ENCODE measurements at regions not wholly inside any gene's neighbourhood (a gene's known extent, or its start where the extent isn't known, plus 50 kb on each side); places are given as distances from the start of the nearest gene placed in this dataset.
A peak's percentile ranks its signal among the peaks of the same experiment; 100 is the strongest.

- no peak for TF ChIP-seq CTCF (IDR thresholded peaks at IDR 0.05; ENCODE audit: insufficient read depth, low read length, severe bottlenecking)
- no peak for FAIRE-seq
- DNase-seq (ENCODE audit: low read depth): peak; percentile 30
- H3K36me3 ChIP-seq (ENCODE audit: control insufficient read depth, insufficient read depth, low read length): no peaks in the 10 kb centered on the region
- no peak overlapping the region for H3K4me3 ChIP-seq (ENCODE audit: low read depth, low read length)
- H3K27me3 ChIP-seq (ENCODE audit: control insufficient read depth, insufficient read depth, low read length): no peaks in the 10 kb centered on the region
These were observed 226.7 kb upstream of the IPO5 start for GRCh38 chr13:97726664-97727280.

DNA sequence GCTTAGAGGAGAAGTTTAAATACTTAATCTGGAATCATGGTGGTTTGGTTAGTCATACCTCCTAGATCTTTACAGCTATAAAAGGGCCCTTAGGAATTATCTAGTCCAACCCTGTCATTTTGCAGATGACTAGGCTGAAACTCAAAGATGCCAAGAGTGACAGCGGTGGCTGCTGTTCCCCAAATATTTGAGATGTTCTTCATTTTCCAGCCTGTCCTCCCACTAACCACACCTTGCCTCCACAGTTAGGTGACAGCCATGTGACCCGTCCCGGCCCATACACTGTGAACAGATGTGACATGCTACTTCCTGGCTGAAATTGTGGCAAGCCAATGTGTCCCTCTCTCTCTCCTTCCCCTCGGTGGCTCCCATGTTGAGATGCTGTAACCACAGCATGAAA, 225.5 kb upstream of the IPO5 start:
- no peak for FAIRE-seq
- Histone ChIP-seq H3K4me3 (ENCODE audit: low read depth, low read length) (no peak overlapping the region), H3K27me3 (ENCODE audit: control insufficient read depth, insufficient read depth, low read length) (no peaks in the 10 kb centered on the region), H3K36me3 (ENCODE audit: control insufficient read depth, insufficient read depth, low read length) (no peaks in the 10 kb centered on the region)
- TF ChIP-seq CTCF (IDR thresholded peaks at IDR 0.05; ENCODE audit: insufficient read depth, low read length, severe bottlenecking): no peak
- DNase-seq (ENCODE audit: low read depth): no peak

GRCh38 chr13:97736436-97736835, 217.0 kb upstream of the IPO5 start:
- no peaks in the 10 kb centered on the region for H3K36me3 ChIP-seq (ENCODE audit: control insufficient read depth, insufficient read depth, low read length)
- FAIRE-seq (no peak), DNase-seq (ENCODE audit: low read depth) (no peak)
- TF ChIP-seq CTCF (IDR thresholded peaks at IDR 0.05; ENCODE audit: insufficient read depth, low read length, severe bottlenecking): no peak
- no peaks in the 10 kb centered on the region for H3K27me3 ChIP-seq (ENCODE audit: control insufficient read depth, insufficient read depth, low read length)
- H3K4me3 ChIP-seq (ENCODE audit: low read depth, low read length): no peak overlapping the region

GRCh38 chr13:97742084-97742483, 211.4 kb upstream of the IPO5 start:
- no peak for TF ChIP-seq CTCF (IDR thresholded peaks at IDR 0.05; ENCODE audit: insufficient read depth, low read length, severe bottlenecking)
- DNase-seq (ENCODE audit: low read depth) (no peak), FAIRE-seq (no peak)
- no peaks in the 10 kb centered on the region for H3K27me3 ChIP-seq (ENCODE audit: control insufficient read depth, insufficient read depth, low read length)
- no peaks in the 10 kb centered on the region for H3K36me3 ChIP-seq (ENCODE audit: control insufficient read depth, insufficient read depth, low read length)
- no peak overlapping the region for H3K4me3 ChIP-seq (ENCODE audit: low read depth, low read length)

- H3K36me3 ChIP-seq (ENCODE audit: control insufficient read depth, insufficient read depth, low read length): no peaks in the 10 kb centered on the region
- H3K4me3 ChIP-seq (ENCODE audit: low read depth, low read length): no peak overlapping the region
- TF ChIP-seq CTCF (IDR thresholded peaks at IDR 0.05; ENCODE audit: insufficient read depth, low read length, severe bottlenecking): no peak
- DNase-seq (ENCODE audit: low read depth): no peak
- FAIRE-seq: no peak
- H3K27me3 ChIP-seq (ENCODE audit: control insufficient read depth, insufficient read depth, low read length): no peaks in the 10 kb centered on the region
These were observed 209.5 kb upstream of the IPO5 start for GRCh38 chr13:97743938-97744337.

DNA sequence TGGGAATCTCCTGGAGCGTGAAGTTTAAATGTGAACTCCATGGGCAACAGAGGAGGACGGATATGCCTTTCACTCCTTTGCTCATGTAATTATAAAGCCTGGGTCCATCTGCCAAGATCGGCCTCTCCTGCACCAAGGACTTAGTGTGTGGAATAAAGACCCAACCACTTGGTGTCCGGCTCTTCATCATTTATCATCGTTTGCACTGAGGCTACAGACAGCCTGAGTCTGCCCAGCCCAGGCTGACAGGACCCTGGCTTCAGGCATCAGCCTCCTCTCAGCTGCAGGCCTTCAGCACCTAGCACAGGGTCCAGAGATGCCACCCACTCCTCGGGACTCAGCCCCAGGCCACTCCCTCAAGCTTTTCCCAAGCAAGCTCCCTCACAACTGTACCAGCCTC, 206.8 kb upstream of the IPO5 start:
- no peak overlapping the region for H3K4me3 ChIP-seq (ENCODE audit: low read depth, low read length)
- H3K36me3 ChIP-seq (ENCODE audit: control insufficient read depth, insufficient read depth, low read length): no peaks in the 10 kb centered on the region
- no peaks in the 10 kb centered on the region for H3K27me3 ChIP-seq (ENCODE audit: control insufficient read depth, insufficient read depth, low read length)
- DNase-seq (ENCODE audit: low read depth): no peak
- no peak for TF ChIP-seq CTCF (IDR thresholded peaks at IDR 0.05; ENCODE audit: insufficient read depth, low read length, severe bottlenecking)
- FAIRE-seq: no peak

Measured in bronchial epithelial cell (primary cell).